Peyer's patch (tissue), 4 donors: ENCODE measurements at regions not wholly inside any gene's neighbourhood (a gene's known extent, or its start where the extent isn't known, plus 50 kb on each side); places are given as distances from the start of the nearest gene placed in this dataset.

Source experiments
- POLR2A ChIP-seq, 2 donors: fragments of 450-650 bp; IDR thresholded peaks; one replicate each; pipeline ENCODE4 v1.5.1; 2017; ENCODE audit warnings: antibody characterized with exemption in 2 of 2, mild to moderate bottlenecking in 2 of 2, moderate library complexity in 2 of 2
- TF ChIP-seq, protein P1 (sequence below), 6 experiments: fragments of 450-650 bp in 4 of 6; fragments of 200-600 bp in 2 of 6; sonication (generic) in 1 of 6; IDR thresholded peaks; one replicate each; pipeline ENCODE4 v1.5.1; 2017 to 2019; ENCODE audit warnings: antibody characterized with exemption in 6 of 6, mild to moderate bottlenecking in 3 of 6, moderate library complexity in 1 of 6

DNA sequence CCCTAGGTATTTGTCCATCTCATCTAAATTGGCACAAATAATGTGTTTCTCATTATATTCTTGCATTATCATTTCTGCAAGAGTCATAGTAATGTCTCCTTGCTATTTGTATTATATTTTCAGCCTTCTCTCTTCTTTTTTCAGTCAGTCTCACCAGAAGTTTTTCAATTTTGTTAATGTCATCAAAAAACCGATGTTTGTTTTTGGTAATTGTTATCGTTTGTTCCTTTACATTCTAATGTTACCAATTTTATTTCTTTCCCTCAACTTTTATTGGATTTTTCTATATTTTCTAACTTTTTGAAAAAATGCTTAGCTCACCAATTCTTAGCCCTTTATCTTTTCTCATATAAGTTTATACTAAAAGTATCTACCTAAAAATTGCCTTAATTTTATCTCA lies 82.2 kb upstream of the NRSN1 start:
- TF ChIP-seq, protein P1, sequence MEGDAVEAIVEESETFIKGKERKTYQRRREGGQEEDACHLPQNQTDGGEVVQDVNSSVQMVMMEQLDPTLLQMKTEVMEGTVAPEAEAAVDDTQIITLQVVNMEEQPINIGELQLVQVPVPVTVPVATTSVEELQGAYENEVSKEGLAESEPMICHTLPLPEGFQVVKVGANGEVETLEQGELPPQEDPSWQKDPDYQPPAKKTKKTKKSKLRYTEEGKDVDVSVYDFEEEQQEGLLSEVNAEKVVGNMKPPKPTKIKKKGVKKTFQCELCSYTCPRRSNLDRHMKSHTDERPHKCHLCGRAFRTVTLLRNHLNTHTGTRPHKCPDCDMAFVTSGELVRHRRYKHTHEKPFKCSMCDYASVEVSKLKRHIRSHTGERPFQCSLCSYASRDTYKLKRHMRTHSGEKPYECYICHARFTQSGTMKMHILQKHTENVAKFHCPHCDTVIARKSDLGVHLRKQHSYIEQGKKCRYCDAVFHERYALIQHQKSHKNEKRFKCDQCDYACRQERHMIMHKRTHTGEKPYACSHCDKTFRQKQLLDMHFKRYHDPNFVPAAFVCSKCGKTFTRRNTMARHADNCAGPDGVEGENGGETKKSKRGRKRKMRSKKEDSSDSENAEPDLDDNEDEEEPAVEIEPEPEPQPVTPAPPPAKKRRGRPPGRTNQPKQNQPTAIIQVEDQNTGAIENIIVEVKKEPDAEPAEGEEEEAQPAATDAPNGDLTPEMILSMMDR (IDR thresholded peaks at IDR 0.05) = no peak
- TF ChIP-seq POLR2A (IDR thresholded peaks at IDR 0.05) = no peak
